Hepatocyte (in vitro differentiated cells): ENCODE measurements at regions not wholly inside any gene's neighbourhood (a gene's known extent, or its start where the extent isn't known, plus 50 kb on each side); places are given as distances from the start of the nearest gene placed in this dataset.

Experiments used
- DNase-seq: peaks from one replicate; pipeline ENCODE4 v3.0.0-alpha.2; 2016; ENCODE audit warnings: low spot score
- H2AFZ ChIP-seq: fragments of 200-600 bp; sonication (generic); 2 replicates; pipeline ENCODE4 v1.6.0; 2016; ENCODE audit warnings: antibody characterized with exemption, mild to moderate bottlenecking
- H3K27ac ChIP-seq: fragments of 200-600 bp; sonication (generic); 2 replicates; pipeline ENCODE4 v1.5.1; 2016; ENCODE audit warnings: mild to moderate bottlenecking
- H3K27me3 ChIP-seq: fragments of 200-600 bp; sonication (generic); 2 replicates; pipeline ENCODE4 v1.6.1; 2016
- H3K36me3 ChIP-seq: fragments of 200-600 bp; sonication (generic); replicated peaks from 2 replicates; pipeline ENCODE4 v1.5.1; 2016; ENCODE audit warnings: low read depth; ENCODE audit not compliant: insufficient read depth
- H3K4me1 ChIP-seq: fragments of 200-600 bp; sonication (generic); 2 replicates; pipeline ENCODE4 v1.5.1; 2016; ENCODE audit warnings: mild to moderate bottlenecking, moderate library complexity; ENCODE audit not compliant: insufficient read depth
- H3K4me2 ChIP-seq: fragments of 200-600 bp; sonication (generic); 2 replicates; pipeline ENCODE4 v1.6.0; 2016
- H3K4me3 ChIP-seq: fragments of 200-600 bp; sonication (generic); 2 replicates; pipeline ENCODE4 v1.5.1; 2016; ENCODE audit warnings: mild to moderate bottlenecking
- H3K79me2 ChIP-seq: fragments of 200-600 bp; sonication (generic); 2 replicates; pipeline ENCODE4 v1.6.0; 2017; ENCODE audit warnings: mild to moderate bottlenecking
- H3K9me2 ChIP-seq: fragments of 200-600 bp; sonication (generic); replicated peaks from 2 replicates; pipeline ENCODE4 v1.6.0; 2017; ENCODE audit warnings: mild to moderate bottlenecking; ENCODE audit not compliant: insufficient read depth
- H3K9me3 ChIP-seq: fragments of 200-600 bp; sonication (generic); 2 replicates; pipeline ENCODE4 v1.5.1; 2016; ENCODE audit warnings: low read depth, mild to moderate bottlenecking
- H4K20me1 ChIP-seq: fragments of 200-600 bp; sonication (generic); 2 replicates; pipeline ENCODE4 v1.6.0; 2016; ENCODE audit warnings: mild to moderate bottlenecking; ENCODE audit not compliant: insufficient read depth, poor library complexity, severe bottlenecking
- CTCF ChIP-seq: fragments of 200-600 bp; sonication (generic); IDR thresholded peaks from 2 replicates; pipeline ENCODE4 v1.5.1; 2016; ENCODE audit warnings: antibody characterized with exemption, mild to moderate bottlenecking; ENCODE audit not compliant: poor library complexity
- EZH2 ChIP-seq: fragments of 200-600 bp; sonication (generic); IDR thresholded peaks from 2 replicates; pipeline ENCODE4 v1.6.1; 2016; ENCODE audit warnings: antibody characterized with exemption, mild to moderate bottlenecking, borderline replicate concordance
- EZH2phosphoT487 ChIP-seq: fragments of 200-600 bp; sonication (generic); IDR thresholded peaks from one replicate; pipeline ENCODE4 v1.6.1; 2018; ENCODE audit warnings: antibody characterized with exemption, mild to moderate bottlenecking, low read depth, moderate library complexity; ENCODE audit not compliant: unreplicated experiment, severe bottlenecking
- WGBS: methylation state at CpG from one replicate; pipeline ENCODE4 v1.1.6; 2016; ENCODE audit warnings: low lambda C conversion rate; ENCODE audit errors: missing lambda C conversion rate; 5-methylcytosine and 5-hydroxymethylcytosine counted together

GRCh38 chr18:78924301-78924700, 55.3 kb upstream of the SALL3 start:
- Histone ChIP-seq H4K20me1 (no peaks in the 10 kb centered on the region), H3K79me2 (no peaks in the 10 kb centered on the region), H3K27ac (no peak overlapping the region), H3K27me3 (no peaks in the 10 kb centered on the region), H3K9me2 (no peaks in the 10 kb centered on the region), H3K4me2 (no peak overlapping the region), H3K4me3 (no peak overlapping the region), H3K4me1 (no peaks in the 10 kb centered on the region), H2AFZ (no peak overlapping the region), H3K9me3 (no peaks in the 10 kb centered on the region), H3K36me3 (no peaks in the 10 kb centered on the region)
- 95% methylated on average over 14 of the region's 14 CpGs for WGBS
- TF ChIP-seq EZH2phosphoT487: no peak
- TF ChIP-seq CTCF: no peak
- TF ChIP-seq EZH2: no peak
- DNase-seq: no peak

DNA sequence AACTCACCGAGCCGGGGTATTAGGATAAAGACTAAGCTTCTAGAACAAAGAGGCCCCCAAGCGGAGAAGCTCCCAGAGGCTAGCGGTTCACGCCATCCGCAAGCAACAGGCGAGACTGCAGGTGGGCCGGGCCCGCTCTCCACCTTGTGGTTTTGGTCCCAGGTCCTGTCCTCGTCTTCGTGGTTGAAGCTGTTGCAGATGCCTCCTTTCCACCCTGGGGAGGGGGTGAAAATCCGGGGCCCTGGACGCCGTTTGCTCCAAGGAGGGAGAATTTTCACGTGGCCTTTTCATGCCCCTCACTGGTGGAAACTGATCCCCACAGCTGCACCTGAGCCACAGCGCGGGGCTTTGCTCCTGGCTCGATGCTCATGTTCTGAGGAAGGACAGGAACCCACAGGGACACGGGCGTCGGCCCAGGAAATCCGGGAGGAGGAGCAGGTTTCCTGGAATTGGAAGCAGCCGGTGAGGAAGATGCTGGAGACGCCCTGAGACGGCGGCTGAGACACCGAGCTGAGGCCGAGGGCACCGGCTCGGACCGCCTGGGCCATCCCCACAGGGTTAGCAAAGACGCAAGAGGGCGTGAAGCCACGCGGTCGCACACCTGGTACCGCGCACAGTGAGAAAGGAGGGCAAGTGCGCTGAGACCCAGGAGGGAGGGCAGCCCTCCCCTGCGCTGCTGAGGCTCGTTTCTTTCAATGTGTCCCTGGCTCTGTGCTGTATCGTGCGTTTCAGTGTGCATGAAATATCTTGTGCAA, 54.7 kb upstream of the SALL3 start:
- no peak overlapping the region for H3K4me3 ChIP-seq
- TF ChIP-seq EZH2 (no peak), EZH2phosphoT487 (no peak), CTCF (no peak)
- WGBS: 95% methylated on average over 38 of the region's 43 CpGs

GRCh38 chr18:78925557-78926242, 53.9 kb upstream of the SALL3 start:
- H3K79me2 ChIP-seq: no peaks in the 10 kb centered on the region
- no peak overlapping the region for H3K4me2 ChIP-seq
- H3K27ac ChIP-seq: no peak overlapping the region
- no peaks in the 10 kb centered on the region for H4K20me1 ChIP-seq
- no peaks in the 10 kb centered on the region for H3K27me3 ChIP-seq
- WGBS: 95% methylated on average over 50 of the region's 52 CpGs
- no peaks in the 10 kb centered on the region for H3K4me1 ChIP-seq
- H2AFZ ChIP-seq: no peak overlapping the region
- no peaks in the 10 kb centered on the region for H3K9me3 ChIP-seq
- no peak for DNase-seq
- no peaks in the 10 kb centered on the region for H3K9me2 ChIP-seq
- no peak overlapping the region for H3K4me3 ChIP-seq
- TF ChIP-seq CTCF (no peak), EZH2phosphoT487 (no peak), EZH2 (no peak)
- H3K36me3 ChIP-seq: no peaks in the 10 kb centered on the region

More for the DNA sequence above, 54.7 kb upstream of the SALL3 start:
- H3K79me2 ChIP-seq: no peaks in the 10 kb centered on the region
- no peak overlapping the region for H2AFZ ChIP-seq
- H3K9me3 ChIP-seq: no peaks in the 10 kb centered on the region
- no peaks in the 10 kb centered on the region for H3K36me3 ChIP-seq
- no peak overlapping the region for H3K27ac ChIP-seq
- no peaks in the 10 kb centered on the region for H3K4me1 ChIP-seq
- DNase-seq: no peak
- H4K20me1 ChIP-seq: no peaks in the 10 kb centered on the region
- no peaks in the 10 kb centered on the region for H3K9me2 ChIP-seq
- no peak overlapping the region for H3K4me2 ChIP-seq
- H3K27me3 ChIP-seq: no peaks in the 10 kb centered on the region
